ENCODE measurements at regions not wholly inside any gene's neighbourhood (a gene's known extent, or its start where the extent isn't known, plus 50 kb on each side); places are given as distances from the start of the nearest gene placed in this dataset.

GRCh38 chr5:44495280-44495679, 106.1 kb upstream of the FGF10 start:
- TF ChIP-seq CTCF (IDR thresholded peaks at IDR 0.05; ENCODE audit: borderline replicate concordance, extremely low read depth, low read length, poor library complexity, severe bottlenecking) (no peak), EZH2 (IDR thresholded peaks at IDR 0.05; ENCODE audit: borderline replicate concordance, low read depth, low read length, severe bottlenecking) (no peak)
